ENCODE measurements at regions not wholly inside any gene's neighbourhood (a gene's known extent, or its start where the extent isn't known, plus 50 kb on each side); places are given as distances from the start of the nearest gene placed in this dataset.

DNA sequence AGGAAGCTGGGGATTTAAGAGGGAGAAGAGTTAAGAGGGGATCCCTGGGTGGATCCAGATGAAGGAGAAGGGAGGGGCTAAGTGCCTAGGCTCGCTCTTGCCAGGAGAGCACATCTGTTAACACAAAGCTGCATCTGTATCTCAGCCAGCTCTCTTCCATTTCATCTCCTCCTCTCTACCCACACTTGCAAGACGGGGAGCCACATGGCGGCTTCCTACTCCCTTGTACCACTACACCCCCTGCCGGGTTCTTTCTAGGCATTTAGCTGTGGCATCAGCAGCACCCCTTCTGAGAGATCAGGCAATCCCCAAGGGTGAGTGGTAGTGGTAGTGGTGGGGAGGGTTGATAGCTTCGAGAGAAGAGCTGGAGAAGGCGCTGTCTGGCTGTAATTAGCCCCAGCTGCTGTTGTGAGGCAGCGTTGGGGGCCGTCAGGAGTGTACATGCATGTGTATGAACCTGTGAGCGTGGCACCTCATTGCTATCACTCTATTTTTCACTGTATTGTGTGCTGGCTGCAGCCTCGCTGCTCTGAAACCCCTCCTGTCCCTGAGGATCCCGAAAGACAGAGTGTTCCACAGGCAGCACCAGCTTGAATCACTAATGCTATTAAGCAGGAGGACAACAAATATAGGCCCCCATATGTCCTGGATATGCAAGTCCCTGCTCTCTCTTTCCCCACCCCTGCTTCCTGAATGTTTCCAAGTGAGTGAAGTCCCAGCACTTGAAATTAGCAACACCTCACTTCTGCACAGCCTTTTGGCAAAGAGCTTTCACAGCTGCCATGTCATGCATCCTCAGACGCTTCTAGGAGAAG lies 73.7 kb downstream of the RTL9 start:
- no peak for DNase-seq

DNA sequence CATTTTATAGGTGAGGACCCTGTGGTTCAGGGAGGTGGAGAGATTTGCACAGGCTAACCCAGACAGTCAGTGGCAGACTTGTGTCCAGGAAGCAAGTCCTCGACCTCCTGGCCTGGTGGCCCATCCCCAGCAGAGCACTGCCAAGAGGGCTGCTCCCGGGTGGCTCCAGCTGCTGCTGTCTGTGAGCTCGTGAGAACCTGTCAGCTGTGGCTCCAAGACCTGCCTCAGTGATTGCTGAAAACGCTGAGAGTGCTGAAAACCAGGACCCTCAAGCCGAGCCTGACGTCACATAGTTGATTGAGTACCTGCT lies 74.2 kb downstream of the RTL9 start:
- DNase-seq = peak; percentile 50

DNA sequence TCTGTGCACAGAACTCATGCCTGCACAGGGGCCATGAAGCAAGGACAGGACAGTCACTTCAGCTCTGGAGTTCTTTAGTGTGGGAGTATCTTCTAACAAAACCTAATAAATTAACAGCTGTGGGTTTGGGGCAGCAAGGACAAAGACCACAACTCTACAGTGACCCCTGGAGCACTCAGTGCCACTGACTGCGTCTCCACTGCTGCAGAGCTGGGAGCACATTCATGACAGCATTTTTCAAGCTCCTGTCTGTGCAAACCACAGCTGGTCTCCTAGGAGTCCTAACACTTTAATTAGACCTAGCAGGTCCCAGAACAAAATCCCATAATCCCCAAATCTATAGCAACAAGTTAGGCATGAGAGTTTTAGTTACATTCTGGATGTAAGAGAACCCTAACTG lies 76.5 kb downstream of the RTL9 start:
- DNase-seq = no peak

DNA sequence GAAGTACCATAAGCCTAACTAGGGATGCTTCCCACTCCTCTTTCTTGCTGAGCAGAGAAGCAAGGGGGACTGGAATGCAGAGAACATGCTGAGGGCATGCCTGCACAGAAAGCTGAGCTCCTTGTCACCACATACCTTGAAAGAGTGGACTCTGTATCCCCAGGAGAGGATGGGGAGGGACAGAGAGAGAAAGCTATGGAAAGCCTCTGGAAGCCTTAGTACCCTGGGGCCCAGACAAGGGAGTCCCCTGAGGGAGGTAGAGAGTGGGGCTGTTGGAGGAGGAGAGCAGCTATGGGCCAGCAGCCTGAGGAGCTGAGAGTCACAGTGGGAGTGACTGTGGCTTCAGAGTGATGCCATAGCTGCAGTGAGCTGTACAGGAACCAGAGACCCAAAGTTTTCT lies 77.9 kb downstream of the RTL9 start:
- DNase-seq = no peak

DNA sequence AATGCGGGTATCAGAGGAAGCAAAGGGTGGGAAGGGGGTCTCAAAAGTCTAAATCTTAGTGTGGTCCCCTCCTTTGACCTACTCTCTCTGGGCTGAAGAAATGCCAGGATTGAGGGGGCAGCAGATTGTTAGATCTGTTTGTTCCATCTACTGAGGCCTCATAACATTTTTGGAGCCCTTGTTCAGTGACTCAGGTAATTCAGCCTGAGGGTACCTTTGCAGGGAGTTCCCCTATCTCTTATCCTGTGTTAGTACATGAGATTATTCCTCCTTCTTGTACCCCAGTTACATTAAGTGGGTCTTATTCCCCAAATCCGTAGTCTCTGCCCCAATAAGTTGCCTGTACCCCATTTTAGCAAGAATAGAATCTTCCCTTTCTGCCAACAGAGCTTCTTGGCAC lies 79.0 kb downstream of the RTL9 start:
- no peak for DNase-seq

DNA sequence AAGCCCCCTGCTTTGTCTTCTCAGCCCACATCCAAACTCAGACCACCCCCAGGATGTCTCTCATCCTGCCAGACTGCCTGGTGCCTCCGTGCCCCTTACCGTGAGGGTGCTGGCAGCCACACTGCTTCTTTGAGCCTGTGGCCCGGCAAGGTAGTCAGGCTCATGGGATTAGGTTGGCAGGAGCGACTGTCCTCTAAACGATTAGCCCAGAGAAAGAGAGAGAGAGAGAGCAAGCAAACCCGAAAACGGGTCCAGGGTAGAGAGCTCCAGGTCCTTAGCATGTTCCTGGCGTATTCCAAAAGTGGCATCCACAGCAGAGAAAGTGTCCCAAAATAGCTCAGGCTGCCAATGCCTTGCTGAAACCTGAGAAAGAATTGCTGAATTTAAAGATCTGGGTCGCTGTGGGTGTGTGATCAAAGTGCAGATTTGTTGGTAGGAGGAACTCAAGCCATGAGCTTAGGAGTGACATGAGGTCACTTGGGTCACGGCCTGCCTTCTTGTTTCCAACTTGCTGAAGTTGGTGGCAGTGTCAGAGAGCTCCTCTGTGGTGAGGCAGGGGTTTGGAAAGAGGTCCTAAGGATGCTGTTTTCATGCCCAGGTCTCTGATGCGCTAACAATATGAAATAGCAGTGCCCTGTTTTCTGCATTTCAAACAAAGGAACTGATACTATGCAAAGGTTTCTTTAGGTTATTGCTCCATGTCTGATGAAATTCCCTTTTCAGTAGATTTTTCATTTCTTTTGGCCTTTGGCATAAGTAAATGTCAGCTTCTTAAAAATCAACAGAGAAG lies 81.6 kb downstream of the RTL9 start:
- no peak for DNase-seq

DNA sequence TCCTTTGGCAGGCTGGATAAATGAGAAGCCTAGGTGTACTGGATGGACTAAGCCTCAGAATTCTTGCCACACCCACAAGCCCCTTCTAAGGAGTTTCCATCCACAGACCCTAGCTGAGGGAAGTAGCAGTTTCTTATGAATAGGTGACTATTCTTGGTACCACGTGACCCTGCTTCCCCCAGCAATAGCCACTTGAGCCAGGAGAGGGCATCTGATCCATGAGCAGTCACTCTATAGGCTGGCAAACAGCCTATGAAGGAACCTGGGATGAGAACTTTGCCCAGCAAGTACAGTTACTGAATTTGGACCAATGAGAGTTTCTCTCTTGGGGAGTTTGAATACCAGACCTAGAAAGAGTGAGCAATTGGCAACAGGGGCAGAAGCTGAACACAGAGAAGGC lies 84.0 kb downstream of the RTL9 start:
- no peak for DNase-seq

DNA sequence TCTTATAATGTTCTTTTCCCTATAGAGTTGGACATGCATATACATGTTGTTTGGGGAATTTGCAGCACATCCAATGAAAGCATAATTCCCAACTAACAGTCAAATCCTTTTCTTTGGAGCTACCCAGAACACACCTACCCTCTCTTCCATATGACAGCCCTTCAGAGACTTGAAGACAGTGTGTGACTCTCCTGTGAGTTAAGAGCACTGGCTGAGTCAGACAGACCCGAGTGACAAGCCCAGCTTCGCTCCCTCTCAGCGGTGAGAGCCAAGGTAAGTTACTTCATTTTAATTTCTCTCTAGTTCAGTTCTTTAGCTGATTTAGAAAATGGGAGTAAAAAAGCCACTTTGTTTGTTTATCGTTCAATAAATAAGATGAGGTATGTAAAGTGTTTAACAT lies 86.3 kb downstream of the RTL9 start:
- DNase-seq = no peak

DNA sequence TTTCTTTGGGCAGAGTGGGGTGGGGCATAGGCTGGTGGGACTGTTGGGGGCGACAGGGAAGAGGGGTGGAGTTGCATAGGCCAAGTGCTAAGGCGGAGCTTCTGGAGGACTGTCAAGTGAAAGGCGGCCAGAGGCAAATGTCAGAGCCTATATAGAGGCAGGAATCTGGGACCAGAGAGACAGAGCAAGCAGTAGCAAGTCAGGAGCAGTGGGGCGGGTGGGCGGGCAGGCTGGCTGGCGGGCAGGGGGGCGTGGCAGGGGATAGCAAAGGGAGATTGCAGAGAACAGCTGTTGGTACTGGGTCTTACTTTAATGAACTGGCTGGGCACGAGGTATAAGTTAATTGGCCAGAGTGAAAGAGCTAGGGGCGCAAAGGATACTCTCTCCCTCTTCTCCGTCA lies 89.8 kb downstream of the RTL9 start:
- no peak for DNase-seq

DNA sequence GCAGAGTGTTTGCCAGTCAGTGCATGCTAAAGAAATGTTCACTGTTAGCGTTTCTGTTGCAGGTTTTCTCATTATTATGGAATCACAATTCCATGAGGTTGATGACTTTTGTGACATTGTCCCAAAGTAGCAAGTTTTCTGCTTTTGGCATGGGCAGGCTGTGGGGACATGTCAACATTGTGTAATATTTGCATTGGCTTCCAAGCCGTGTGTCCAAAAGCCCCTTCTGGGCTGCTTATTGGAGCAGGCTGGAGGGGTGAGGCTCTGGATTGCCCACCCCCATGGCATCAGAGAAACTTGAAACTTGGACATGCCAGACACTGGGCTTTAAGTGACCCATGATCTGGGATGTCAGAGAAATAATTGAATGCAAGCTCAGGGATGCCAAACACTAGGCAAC lies 90.7 kb downstream of the RTL9 start:
- DNase-seq = no peak

DNA sequence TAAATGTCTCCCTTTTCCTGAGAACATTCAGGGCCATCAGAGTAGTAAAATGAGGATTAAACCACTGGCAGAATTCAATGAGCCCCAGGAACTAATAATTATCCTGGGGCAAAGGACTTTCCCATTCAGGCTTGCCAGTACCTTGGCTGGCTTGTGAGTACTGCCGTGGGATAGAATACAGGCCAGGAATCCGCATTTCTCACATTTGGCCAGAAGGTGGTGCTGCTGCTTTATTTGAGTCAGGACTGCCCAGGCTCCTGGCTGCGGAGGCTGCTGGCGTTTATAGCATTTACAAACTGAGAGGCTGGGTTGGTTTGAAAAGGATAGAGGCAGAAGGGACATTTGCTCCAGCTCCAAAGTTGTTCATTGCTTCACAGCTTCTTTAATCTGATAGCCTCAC lies 91.4 kb downstream of the RTL9 start:
- DNase-seq = peak; percentile 78

DNA sequence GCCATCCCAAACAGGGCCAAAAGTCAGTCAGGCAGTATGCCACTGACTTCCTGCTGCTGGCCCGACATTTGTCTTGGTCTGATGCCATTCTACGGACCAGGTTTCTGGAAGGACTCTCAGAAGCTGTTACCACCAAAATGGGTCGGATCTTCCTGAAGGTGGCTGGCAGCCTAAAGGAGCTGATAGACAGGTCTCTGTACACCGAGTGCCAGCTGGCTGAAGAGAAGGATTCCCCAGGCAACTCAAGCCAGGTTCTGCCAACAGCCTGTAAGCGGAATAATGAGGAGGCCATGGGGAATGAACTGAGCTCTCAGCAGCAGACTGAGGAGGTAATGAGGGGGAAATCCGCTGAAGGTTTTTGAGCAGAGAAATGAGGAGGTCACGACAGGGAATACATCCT lies 95.7 kb downstream of the RTL9 start:
- no peak for DNase-seq

DNA sequence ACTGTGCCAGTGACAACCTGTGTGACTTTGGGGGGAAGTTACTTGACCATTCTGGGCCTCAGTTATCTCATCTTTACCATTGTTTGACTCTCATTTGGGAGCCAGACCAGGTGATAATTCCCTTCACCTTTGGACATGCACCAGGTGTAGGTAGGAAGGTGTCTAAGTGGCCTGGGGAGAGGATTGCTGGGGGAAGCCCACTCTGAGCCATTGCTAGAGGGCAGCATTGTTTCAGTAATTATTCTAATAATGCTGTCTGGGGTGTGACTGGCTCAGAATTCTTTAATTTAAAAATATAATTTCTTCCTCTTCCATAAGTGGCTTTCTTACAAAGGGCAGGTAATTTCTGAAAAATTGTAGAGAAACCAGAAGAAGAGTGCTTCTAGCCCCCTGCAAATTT lies 104.3 kb downstream of the RTL9 start:
- no peak for DNase-seq

DNA sequence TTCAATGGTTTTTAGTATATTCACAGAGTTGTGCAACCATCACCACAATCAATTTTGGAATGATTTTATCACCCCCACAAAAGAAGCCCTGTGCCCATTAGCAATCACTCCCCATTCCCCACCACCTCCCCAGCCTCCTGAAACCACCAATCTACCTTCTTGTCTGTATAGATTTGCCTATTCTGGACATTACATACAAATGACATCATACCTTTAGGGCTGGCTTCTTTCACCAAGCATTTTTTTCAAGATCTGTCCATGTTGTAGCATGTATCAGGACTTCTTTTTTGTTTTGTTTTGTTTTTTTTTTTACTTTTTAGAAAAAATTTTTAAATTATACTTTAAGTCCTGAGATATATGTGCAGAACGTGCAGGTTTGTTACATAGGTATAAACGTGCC lies 108.1 kb downstream of the RTL9 start:
- DNase-seq = no peak

DNA sequence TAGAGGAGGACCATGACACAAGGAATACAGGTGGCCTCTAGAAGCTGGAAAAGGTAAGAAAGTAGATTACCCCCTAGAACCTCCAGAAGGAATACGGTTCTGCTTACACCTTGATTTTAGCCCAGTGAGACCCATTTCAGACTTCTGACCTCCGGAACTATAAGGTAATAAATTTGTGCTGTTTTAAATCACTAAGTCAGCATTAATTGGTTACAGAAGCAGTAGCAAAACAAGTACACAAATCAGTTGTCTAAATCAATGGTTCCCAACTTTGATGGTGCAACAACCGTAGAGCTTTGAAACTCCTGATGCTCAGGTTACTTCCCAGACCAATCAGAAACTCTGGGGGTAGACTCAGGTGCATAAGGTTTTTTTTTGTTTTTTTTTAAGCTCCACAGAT lies 113.6 kb downstream of the RTL9 start:
- DNase-seq = no peak

DNA sequence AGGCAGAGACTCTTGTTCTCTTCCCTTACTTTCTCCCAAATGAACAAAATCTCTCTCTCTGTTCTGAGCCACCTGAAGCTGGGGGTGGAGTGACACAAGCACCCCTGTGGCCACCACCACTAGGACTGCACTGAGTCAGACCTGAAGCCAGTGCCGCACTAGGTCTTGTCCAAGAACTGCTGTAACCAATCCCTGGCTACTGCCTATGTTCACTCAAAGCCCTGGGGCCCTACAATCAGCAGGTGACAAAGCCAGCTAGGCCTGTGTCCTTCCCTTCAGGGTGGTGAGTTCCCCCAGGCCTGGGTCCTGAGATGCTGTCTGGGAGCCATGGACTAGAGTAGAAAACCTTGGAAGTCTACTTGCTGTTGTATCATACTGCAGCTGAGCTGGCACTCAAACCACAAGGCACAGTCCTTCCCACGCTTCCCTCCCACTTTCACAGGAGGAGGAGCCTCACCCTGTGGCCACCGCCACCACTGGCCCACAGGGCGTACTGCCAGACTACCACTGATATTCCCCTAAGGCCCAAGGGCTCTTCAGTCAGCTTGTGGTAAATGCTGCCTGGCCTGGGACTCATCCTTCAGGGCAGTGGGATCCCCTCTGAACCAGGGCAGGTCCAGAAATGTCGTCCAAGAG lies 119.1 kb downstream of the RTL9 start:
- DNase-seq = no peak

DNA sequence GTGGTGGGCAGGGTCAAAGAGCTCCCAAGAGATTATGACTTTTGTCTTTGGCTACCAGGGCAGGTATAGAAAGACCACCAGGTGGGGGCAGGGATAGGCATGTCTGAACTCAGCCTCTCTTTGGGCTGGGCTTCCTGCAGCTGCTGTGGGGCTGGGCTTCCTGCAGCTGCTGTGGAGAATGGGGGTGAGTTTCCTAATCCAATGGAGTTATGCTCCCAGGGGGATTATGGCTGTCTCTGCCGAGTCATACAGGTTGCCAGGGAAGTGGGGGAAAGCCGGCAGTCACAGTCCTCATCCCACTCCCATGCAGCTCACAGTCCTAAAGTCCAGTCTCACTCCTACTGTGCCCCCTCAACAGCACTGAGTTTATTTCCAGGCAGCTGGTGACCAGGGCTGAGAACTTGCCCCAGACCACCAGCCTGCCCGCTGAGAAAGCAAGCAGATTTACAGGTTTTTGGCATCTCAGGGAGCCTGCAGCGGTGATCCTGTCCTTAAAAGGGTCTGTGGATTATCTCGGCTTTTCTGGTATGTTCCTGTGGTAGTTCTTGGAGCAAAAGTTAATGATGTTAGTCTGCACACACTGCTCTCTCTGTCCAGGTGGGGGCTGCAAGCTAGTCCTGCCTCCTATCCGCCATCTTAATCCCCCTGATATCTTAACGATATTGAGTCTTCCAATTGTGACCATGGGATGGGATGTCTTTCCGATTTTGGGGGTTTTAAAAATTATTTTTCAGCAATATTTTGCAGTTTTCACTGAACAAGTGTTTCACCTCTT lies 133.4 kb downstream of the RTL9 start:
- no peak for DNase-seq

DNA sequence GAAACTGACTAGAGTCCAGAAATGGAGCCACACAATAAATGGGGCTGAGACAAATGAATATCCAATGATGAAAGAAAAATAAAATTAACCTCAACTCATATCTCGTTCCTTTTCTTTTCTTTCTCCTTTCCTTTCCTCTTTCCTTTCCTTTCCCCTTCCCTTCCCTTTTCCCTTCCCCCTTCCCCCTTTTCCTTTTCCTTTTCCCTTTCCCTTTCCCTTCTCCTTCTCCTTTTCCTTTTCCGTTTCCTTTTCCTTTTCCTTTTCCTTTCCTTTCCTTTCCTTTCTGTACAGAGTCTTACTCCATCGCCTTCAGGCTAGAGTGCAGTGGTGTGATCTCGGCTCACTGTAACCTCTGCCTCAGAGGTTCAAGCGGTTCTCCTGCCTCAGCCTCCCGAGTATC lies 146.3 kb downstream of the RTL9 start:
- DNase-seq = no peak

DNA sequence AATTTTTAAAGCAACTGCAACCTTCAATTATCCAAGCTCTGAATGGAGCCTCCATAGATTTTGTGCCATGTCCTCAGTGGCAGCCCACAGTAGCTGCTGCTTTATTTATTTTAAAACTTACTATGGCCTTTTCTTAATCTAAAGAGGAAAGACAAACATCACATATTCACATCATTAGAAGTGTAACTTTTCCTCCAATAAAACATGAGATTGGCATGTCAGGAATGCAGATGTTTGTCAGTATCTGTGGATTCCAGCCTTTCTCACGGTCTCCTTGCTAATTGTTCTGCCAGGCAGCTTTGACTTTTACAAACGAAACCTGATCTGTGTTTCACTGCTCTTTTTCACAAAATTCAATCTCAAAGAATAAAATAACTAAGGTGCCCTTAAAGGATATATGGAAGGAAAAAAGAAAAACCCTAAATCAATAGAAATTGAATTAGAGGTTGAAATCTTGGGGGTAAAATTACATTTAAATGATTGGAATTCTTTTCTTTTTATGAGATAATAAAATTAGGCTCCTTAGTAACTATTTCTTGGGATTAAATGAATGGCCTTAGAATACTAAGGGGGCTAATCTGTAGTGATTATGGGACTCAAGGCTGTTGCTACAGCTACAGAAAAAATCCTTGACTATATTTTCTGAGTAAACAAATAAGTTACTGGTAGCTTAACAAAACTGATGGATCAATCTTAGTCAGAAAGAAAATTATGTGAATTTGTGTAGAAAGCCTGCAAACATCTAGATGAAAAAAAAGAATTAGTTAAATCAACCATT lies 151.3 kb downstream of the RTL9 start:
- no peak for DNase-seq

DNA sequence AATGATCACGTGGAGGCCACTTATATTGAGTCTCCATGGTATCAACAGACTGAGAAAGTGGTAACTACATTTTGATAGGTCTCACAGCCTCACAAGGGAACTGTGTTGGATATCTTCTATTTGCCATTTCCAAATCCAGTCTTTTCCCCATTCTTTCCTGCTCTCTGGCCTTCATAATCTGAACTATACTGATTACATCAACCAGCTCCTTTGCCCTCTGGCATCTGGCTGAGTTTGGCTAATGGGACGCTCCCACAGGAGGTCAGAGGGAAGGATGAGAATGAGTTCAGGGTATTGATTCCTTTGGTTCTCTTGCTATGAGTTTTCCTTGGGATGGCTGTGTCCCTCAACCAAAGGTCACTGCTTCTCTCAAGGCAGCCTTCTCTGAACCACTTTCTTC lies 152.6 kb downstream of the RTL9 start:
- no peak for DNase-seq

DNA sequence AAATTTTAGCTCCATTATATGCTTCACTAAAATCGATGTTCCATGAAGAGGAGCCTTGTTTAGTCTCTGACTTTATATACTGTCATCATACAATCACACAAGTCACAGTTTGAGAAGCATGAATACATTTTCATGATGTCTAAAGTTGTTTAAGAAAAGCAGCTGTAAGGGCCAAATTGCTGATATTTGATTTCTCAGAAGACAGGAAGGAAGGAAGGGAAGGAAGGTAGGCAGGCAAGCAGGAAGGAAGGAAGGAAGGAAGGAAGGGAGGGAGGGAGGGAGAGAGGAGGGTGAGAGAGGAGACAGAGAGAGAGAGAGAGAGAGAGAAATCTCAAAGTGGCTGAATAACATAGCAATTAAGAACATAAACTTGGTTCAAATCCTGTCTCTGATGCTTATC lies 153.7 kb downstream of the RTL9 start:
- no peak for DNase-seq

DNA sequence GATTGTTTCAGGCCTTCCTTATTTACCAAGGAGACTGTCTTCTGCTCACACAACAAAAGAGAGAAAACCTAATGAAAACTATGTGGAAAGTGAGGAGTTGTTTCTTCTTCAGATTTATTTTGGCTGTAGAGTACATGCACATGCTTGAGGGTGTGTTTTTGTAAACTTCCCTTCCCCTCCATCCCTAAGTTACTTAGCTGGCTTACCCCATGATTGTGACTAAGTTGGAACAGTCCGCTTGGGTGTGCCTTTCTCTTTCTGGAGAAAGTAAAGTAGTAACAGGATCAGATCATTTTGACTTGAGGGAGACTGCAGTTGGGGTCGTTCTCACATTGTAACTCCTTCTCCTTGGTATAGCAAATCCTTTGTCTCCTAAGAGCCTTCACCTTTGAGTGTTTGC lies 155.9 kb downstream of the RTL9 start:
- no peak for DNase-seq

DNA sequence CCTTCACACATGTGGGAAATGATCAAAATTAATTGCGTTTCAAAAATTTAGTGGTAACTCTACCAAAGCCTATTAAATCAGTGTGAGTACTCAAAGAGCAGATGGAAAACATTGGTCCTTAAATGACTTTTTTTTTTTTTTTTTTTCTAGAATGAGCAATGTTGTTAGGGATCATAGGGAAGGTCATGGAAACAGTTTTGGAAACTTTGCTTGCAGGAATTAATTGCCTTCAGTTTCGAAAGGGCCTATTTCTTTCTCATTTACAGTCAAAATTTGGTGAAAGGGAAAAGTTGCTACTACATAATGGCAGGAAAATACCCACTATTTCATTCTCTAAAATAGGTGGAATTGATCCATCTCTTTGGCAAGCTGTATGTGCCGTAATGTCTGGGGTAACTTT lies 160.9 kb downstream of the RTL9 start:
- DNase-seq = no peak
